K562 (cell line): ENCODE measurements at regions not wholly inside any gene's neighbourhood (a gene's known extent, or its start where the extent isn't known, plus 50 kb on each side); places are given as distances from the start of the nearest gene placed in this dataset.

Source experiments
- ATAC-seq: fragments of 200-7000 bp; cut with Tn5 transposase; 3 replicates; pipeline ENCODE4 v1.9.1; 2020; ENCODE audit warnings: moderate library complexity
- BruUV-seq: library from RNA; stranded (reverse); fragments of 400-500 nt; replicated peaks from 2 replicates; lab custom pipeline; 2021; lab: Mats Ljungman, UMichigan
- CTCF ChIA-PET: fragments of 300-600 bp; formaldehyde crosslinking; extraction: SDS; loops from one replicate; lab custom pipeline; 2021; ENCODE audit warnings: low intra/inter-chr PET ratio; lab: Yijun Ruan, JAX
- POLR2A ChIA-PET: fragments of 300-600, 350-650 bp; sonication (Branson Sonifier 250); formaldehyde crosslinking; extraction: SDS; loops from one replicate; lab custom pipeline; 2021; ENCODE audit warnings: antibody characterized with exemption, inconsistent platforms; lab: Yijun Ruan, JAX
- DNase-seq, 4 experiments: peaks; one replicate each; pipeline versions ENCODE4 v3.0.0 to v3.0.0-alpha.2; 2011 to 2018; ENCODE audit warnings: low spot score in 3 of 4, mixed read lengths in 3 of 4; ENCODE audit errors: extremely low read depth in 1 of 4
- FAIRE-seq: peaks from 2 replicates; lab custom pipeline; 2011; peaks lifted over from hg19 to GRCh38; lab: Jason Lieb, UNC
- H2AFZ ChIP-seq: 2 replicates; pipeline ENCODE4 v1.6.0; 2011; ENCODE audit warnings: low read depth, low read length, control low read depth, inconsistent platforms
- H3K27ac ChIP-seq: fragments of 200-600 bp; 3 replicates; pipeline ENCODE4 v1.8.0; 2011; ENCODE audit warnings: low read depth, mild to moderate bottlenecking, control low read depth, inconsistent platforms, low read length, moderate library complexity, mixed read lengths; ENCODE audit errors: extremely low read depth
- H3K27me3 ChIP-seq, 2 experiments: fragments of 300-600 bp in 1 of 2; 2 replicates in 1 of 2; 3 replicates in 1 of 2; pipeline versions ENCODE4 v1.6.0 to v1.8.0; 2011; ENCODE audit warnings: inconsistent platforms in 2 of 2, low read length in 2 of 2, mild to moderate bottlenecking in 1 of 2, mixed read lengths in 1 of 2, moderate library complexity in 1 of 2; ENCODE audit not compliant: control insufficient read depth in 2 of 2, insufficient read depth in 2 of 2
- H3K36me3 ChIP-seq: fragments of 300-600 bp; 3 replicates; pipeline ENCODE4 v1.8.0; 2011; ENCODE audit warnings: mild to moderate bottlenecking, low read length, inconsistent platforms; ENCODE audit not compliant: control insufficient read depth, insufficient read depth
- H3K4me1 ChIP-seq, 2 experiments: fragments of 200-600 bp in 1 of 2; replicated peaks in 1 of 2; 2 replicates in 1 of 2; 3 replicates in 1 of 2; pipeline versions ENCODE4 v1.5.1 to v1.8.0; 2011; ENCODE audit warnings: inconsistent platforms in 2 of 2, low read length in 2 of 2, mild to moderate bottlenecking in 1 of 2, mixed read lengths in 1 of 2, moderate library complexity in 1 of 2; ENCODE audit not compliant: control insufficient read depth in 2 of 2, insufficient read depth in 2 of 2
- H3K4me2 ChIP-seq: 2 replicates; pipeline ENCODE4 v1.6.1; 2011; ENCODE audit warnings: low read length, control low read depth, inconsistent platforms, mixed read lengths; ENCODE audit not compliant: insufficient read depth
- H3K4me3 ChIP-seq: fragments of 200-600 bp; sonication (generic), shearing (Covaris generic); 2 replicates; pipeline ENCODE4 v1.5.1; 2016; ENCODE audit warnings: control low read depth, inconsistent platforms
- H3K79me2 ChIP-seq: fragments of 200-600 bp; 3 replicates; pipeline ENCODE4 v1.8.0; 2011; ENCODE audit warnings: low read length, inconsistent platforms; ENCODE audit not compliant: control insufficient read depth, insufficient read depth
- H3K9ac ChIP-seq, 2 experiments: 2 replicates each; pipeline versions ENCODE4 v1.6.0 to v1.6.1; 2011; ENCODE audit warnings: low read depth in 2 of 2, low read length in 2 of 2, control low read depth in 1 of 2, inconsistent platforms in 1 of 2, mild to moderate bottlenecking in 1 of 2, mixed read lengths in 1 of 2; ENCODE audit not compliant: insufficient read depth in 1 of 2
- H3K9me1 ChIP-seq: one replicate; pipeline ENCODE4 v1.6.0; 2011; ENCODE audit warnings: inconsistent platforms, mild to moderate bottlenecking, low read length, moderate library complexity; ENCODE audit not compliant: control insufficient read depth, insufficient read depth
- H3K9me3 ChIP-seq: replicated peaks from 2 replicates; pipeline ENCODE4 v1.5.1; 2011; ENCODE audit warnings: low read depth, low read length, inconsistent platforms; ENCODE audit not compliant: control insufficient read depth, insufficient read depth
- H4K20me1 ChIP-seq: replicated peaks from 2 replicates; pipeline ENCODE4 v1.6.1; 2011; ENCODE audit warnings: low read length, inconsistent platforms, mixed read lengths; ENCODE audit not compliant: control insufficient read depth, insufficient read depth
- HCFC1 ChIP-seq: IDR thresholded peaks from 2 replicates; pipeline ENCODE4 v1.6.1; 2012; ENCODE audit warnings: low read depth, low read length, improper control_type of control experiment
- HDAC1 ChIP-seq, 2 experiments: fragments of 450-650 bp; IDR thresholded peaks; 2 replicates each; pipeline ENCODE4 v1.6.1; 2016 to 2017; ENCODE audit warnings: inconsistent platforms in 1 of 2, mild to moderate bottlenecking in 1 of 2, moderate library complexity in 1 of 2
- ILF3 ChIP-seq: fragments of 450-650 bp; IDR thresholded peaks from 2 replicates; pipeline ENCODE4 v1.6.1; 2018; ENCODE audit warnings: antibody characterized with exemption, mild to moderate bottlenecking, moderate library complexity, borderline replicate concordance
- SAFB ChIP-seq: fragments of 200-400 bp; formaldehyde crosslinking; IDR thresholded peaks from 2 replicates; pipeline ENCODE4 v1.6.1; 2017; ENCODE audit warnings: low read depth, low read length, borderline replicate concordance
- ZBTB40 ChIP-seq, 2 experiments: fragments of 450-650 bp in 1 of 2; sonication (generic) in 1 of 2; formaldehyde crosslinking in 1 of 2; IDR thresholded peaks; 2 replicates each; pipeline versions ENCODE4 v1.7.1 to v1.9.0; 2016 to 2022; ENCODE audit warnings: inconsistent platforms in 1 of 2, mild to moderate bottlenecking in 1 of 2, missing genetic modification reagents in 1 of 2
- ZNF584 ChIP-seq: fragments of 200-800 bp; sonication (Bioruptor generic); IDR thresholded peaks from 2 replicates; pipeline ENCODE4 v1.6.1; 2016; ENCODE audit warnings: low read depth, mild to moderate bottlenecking, missing genetic modification characterization, missing compliant biosample characterization
- ZSCAN32 ChIP-seq: fragments of 450-650 bp; formaldehyde crosslinking; IDR thresholded peaks from 2 replicates; pipeline ENCODE4 v1.4.0; 2020; ENCODE audit warnings: mild to moderate bottlenecking, moderate library complexity
- WGBS: fragments of 100-300 bp; shearing (Covaris generic); methylation state at CpG from one replicate; pipeline ENCODE4 v1.1.6; 2016; ENCODE audit warnings: low coverage, mixed read lengths; ENCODE audit not compliant: insufficient coverage; ENCODE audit errors: missing lambda C conversion rate; 5-methylcytosine and 5-hydroxymethylcytosine counted together
- in situ Hi-C: fragments of 300-500 bp; cut with MboI; formaldehyde crosslinking; loops from 4 replicates; pipeline ENCODE4 v1.15.0; 2018; ENCODE audit warnings: inconsistent platforms, mixed read lengths
- intact Hi-C: fragments of 100-400 bp; cut with micrococcal nuclease; formaldehyde crosslinking; loops from 2 replicates; pipeline ENCODE4 v1.14.2; 2022

GRCh38 chr10:65204999-65205398 lies 1683.8 kb downstream of the REEP3 start (continued):
- TF ChIP-seq ZBTB40 (IDR thresholded peaks at IDR 0.05) (no peak), ZBTB40 (CRISPR knock-in tag; IDR thresholded peaks at IDR 0.05) (no peak)

- BruUV-seq = no TSS peak
- Histone ChIP-seq H3K4me3 (no peak overlapping the region), H3K9me1 (no peaks in the 10 kb centered on the region), H2AFZ (no peak overlapping the region), H3K27ac (no peak overlapping the region), H3K27me3 (no peaks in the 10 kb centered on the region), H3K79me2 (no peaks in the 10 kb centered on the region), H3K36me3 (no peaks in the 10 kb centered on the region), H3K9ac (no peak overlapping the region), H3K4me2 (no peak overlapping the region), H3K9me3 (no peaks in the 10 kb centered on the region), H3K4me1 (no peaks in the 10 kb centered on the region), H4K20me1 (no peaks in the 10 kb centered on the region)
- ChIA-PET CTCF (no interaction called here), POLR2A (no interaction called here)
- no peak for DNase-seq
- 0% methylated on average over 2 of the region's 2 CpGs for WGBS
- TF ChIP-seq ZSCAN32 (CRISPR knock-in tag) (no peak), ILF3 (no peak), HDAC1 (IDR thresholded peaks at IDR 0.05) (no peak), SAFB (no peak), HCFC1 (no peak), ZNF584 (CRISPR knock-in tag) (no peak)
- no peak for FAIRE-seq
- in situ Hi-C loops = no loop called here
- intact Hi-C loops = no loop called here
- no peak for ATAC-seq
Observed at GRCh38 chr10:65213170-65213569, 1692.0 kb downstream of the REEP3 start.
